AG20443 (cell line): ENCODE measurements at regions not wholly inside any gene's neighbourhood (a gene's known extent, or its start where the extent isn't known, plus 50 kb on each side); places are given as distances from the start of the nearest gene placed in this dataset.
"Not testable (repeated sequence)": the region's sequence is repeated elsewhere in the genome, so short reads cannot be mapped to it uniquely, and the experiment has no call there.

ENCODE experiments used
- DNase-seq: peaks from one replicate; pipeline ENCODE4 v3.0.0; 2012; ENCODE audit warnings: low spot score, mixed read lengths

DNA sequence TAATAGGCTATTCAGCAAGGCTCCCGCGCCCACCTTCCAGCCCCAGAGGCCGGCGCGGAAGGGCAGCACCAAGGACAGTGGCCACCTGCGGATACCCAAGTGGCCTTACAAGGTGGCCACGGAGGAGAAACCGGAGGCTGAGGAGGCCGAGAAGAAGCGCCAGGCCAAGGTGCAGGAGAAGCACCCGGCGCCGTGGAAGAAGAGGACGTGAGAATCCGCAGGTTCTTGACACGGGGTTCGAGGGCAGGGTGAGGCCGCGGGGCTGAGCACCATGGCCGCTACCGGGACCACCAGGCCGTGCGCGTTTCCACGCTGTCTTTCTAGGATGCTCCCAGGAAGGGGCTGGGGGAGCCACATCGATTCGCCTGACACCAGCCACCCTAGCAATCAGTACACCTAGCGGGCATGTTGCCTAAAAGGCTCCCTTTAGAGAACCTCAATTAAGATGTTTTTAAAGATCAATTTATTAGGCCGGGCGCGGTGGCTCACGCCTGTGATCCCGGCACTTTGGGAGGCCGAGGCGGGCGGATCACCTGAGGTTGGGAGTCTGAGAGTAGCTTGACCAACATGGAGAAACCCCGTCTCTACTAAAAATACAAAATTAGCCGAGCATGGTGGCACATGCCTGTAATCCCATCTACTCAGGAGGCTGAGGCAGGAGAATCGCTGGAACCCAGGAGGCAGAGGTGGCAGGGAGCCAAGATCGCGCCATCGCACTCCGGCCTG lies 134.3 kb upstream of the OR4C13 start:
- DNase-seq, result not testable (repeated sequence)

DNA sequence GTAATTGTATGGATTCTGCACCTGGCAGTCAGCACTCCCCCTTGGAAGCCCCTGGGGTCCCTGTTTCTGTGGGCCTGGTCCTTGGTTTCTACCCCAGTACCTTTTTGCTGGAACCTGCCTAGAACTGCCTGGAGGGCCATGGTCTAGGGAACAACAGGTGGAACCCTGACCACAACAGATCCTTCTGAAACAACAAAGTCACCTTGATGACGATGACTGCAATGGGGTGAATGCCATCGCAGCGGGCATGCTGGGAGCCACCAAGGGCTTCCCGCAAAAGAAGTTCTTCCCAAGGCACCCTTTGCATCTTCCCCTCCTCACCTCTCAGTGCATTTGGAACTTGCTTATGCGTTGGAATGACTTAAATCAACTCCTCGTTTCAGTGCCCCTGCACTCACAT lies 129.0 kb upstream of the OR4C13 start:
- DNase-seq, result not testable (repeated sequence)

DNA sequence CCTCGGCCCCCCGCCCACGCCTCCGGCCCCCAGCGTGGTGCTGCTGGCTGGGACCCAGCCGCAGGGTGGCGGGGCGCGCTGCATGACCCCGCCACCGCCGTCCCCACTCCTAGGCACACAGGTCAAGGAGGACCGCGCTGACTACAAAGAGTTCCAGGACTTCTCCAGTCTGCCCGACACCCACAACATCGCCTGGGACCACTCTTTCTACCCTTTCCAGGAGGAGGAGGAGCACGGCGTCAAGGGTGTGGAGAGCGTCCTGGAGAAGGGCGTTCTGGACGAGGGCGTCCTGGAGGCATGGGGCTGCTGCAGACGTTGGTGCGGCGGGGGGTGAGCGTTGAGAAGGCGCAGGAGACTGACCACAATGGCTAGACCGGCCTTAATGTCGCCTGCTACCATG lies 101.7 kb upstream of the OR4C13 start:
- not testable (repeated sequence) for DNase-seq

DNA sequence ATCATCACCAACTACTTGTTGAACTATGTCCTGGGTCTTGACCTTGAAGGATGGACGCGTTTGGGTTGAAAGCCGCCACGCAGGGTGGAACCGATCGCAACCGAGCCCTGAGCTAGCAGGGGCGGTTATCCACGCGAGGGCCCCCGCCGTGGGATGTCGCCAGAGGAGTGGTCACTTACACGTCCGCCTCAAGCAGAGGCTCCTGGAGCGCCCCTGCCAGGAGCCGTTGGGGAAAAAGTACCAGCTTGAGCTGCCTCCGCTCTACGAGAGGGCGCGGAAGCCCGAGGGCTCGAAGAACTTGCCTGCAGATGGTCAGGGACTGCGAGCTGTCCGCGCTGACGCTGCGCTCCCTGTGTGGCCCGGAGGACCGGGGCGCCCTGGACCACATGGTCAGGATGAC lies 100.7 kb upstream of the OR4C13 start:
- no peak for DNase-seq

DNA sequence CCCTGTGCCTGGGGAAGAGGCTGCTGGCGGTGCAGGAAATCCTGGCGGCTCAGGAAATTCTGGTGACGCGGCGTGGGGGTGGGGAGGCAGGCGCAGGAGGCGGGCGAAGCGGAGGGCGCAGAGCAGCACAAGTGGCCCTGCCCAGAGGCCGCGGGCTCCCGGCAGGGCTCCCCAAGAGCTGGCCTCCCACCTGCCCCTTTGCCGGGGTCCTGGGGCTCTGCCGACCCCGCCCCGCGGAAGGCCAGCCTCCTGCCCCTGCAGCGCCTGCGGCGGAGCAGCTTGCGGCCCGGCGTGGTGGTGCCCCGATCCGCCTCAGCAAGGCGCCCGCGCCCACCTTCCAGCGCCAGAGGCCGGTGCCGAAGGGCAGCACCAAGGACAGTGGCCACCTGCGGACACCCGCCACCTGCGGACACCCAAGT lies 100.2 kb upstream of the OR4C13 start:
- DNase-seq, result no peak

DNA sequence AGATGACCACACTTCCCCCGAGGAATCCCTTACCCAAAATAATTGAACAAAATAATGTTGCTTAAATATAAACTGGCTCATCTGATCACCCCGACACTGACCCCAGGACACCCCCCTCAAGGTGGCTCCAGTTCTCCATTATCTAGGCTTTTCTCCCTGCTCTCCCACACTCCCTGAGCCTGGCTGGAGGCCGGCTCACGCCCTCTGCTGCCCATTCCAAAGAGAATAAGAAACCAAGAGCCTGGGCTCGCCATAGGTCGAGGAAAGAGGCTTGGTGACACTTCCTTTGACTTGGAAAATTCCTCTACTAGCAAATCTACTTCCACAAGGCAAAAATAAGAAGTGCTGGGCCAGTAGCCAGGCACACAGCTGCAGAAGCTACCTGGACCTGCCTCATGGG lies 63.3 kb upstream of the OR4C13 start:
- DNase-seq, result not testable (repeated sequence)

DNA sequence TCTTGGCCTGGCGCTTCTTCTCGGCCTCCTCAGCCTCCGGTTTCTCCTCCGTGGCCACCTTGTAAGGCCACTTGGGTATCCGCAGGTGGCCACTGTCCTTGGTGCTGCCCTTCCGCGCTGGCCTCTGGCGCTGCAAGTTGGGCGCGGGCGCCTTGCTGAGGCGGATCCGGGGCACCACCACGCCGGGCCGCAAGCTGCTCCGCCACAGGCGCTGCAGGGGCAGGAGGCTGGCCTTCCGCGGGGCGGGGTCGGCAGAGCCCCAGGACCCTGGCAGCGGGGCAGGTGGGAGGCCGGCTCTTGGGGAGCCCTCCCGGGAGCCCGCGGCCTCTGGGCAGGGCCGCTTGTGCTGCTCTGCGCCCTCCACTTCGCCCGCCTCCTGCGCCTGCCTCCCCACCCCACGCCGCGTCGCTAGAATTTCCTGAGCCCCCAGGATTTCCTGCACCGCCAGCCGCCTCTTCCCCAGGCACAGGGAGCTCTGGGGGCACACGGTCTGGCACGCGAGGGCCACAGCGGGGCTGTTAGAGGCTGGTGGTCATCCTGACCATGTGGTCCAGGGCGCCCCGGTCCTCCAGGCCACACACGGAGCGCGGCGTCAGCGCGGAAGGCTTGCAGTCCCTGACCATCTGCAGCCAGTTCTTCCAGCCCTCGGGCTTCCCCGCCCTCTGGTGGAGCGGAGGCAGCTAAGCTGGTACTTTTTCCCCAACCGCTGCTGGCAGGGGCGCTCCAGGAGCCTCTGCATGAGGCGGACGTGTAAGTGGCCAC lies 60.1 kb upstream of the OR4C13 start:
- DNase-seq, result not testable (repeated sequence)

DNA sequence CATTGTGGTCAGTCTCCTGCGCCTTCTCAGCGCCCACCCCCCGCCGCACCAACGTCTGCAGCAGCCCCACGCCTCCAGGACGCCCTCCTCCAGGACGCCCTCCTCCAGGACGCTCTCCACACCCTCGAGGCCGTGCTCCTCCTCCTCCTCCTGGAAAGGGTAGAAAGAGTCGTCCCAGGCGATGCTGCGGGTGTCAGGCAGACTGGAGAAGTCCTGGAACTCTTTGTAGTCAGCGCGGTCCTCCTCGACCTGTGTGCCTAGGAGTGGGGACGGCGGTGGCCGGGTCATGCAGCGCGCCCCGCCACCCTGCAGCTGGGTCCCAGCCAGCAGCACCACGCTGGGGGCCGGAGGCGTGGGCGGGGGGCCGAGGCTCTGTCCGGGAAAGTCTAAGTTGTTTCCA lies 58.7 kb upstream of the OR4C13 start:
- DNase-seq, result not testable (repeated sequence)
